Keratinocyte (primary cell): ENCODE measurements at regions not wholly inside any gene's neighbourhood (a gene's known extent, or its start where the extent isn't known, plus 50 kb on each side); places are given as distances from the start of the nearest gene placed in this dataset.
"Not testable (repeated sequence)": the region's sequence is repeated elsewhere in the genome, so short reads cannot be mapped to it uniquely, and the experiment has no call there.

Experiments used
- EZH2 ChIP-seq: IDR thresholded peaks from one replicate; pipeline ENCODE4 v1.6.1; 2012; ENCODE audit warnings: inconsistent platforms, mild to moderate bottlenecking, low read length, moderate library complexity
- TF ChIP-seq, protein P1 (sequence below), 3 experiments: IDR thresholded peaks in 1 of 3; conservative IDR thresholded peaks in 1 of 3; optimal IDR thresholded peaks in 1 of 3; 2 replicates in 2 of 3; 3 replicates in 1 of 3; pipeline versions ENCODE3 to v1.5.1; 2011; ENCODE audit warnings: low read length in 3 of 3, mild to moderate bottlenecking in 3 of 3, moderate library complexity in 2 of 3, control low read depth in 1 of 3, inconsistent platforms in 1 of 3; ENCODE audit not compliant: insufficient read depth in 2 of 3; ENCODE audit errors: extremely low read depth in 1 of 3

DNA sequence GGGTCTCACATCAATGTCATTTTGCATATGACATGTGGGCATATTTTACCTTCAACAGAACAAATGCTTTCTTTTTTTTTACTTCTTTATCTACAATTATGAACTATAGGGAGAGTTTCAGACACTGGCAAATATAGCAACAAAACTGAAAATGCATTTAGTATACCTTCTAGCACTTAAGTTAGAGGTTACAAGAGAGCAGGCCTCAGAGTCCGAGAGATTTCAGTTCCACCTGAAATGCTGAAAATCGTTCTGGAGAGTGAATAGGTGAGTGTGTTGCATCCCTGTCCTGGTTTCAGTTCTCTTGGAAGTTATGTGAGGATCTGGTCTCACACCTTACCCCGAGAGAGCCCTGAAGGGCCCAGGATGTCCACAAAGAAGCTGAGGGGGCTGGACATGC lies 337.8 kb upstream of the FRG1 start:
- TF ChIP-seq, protein P1, sequence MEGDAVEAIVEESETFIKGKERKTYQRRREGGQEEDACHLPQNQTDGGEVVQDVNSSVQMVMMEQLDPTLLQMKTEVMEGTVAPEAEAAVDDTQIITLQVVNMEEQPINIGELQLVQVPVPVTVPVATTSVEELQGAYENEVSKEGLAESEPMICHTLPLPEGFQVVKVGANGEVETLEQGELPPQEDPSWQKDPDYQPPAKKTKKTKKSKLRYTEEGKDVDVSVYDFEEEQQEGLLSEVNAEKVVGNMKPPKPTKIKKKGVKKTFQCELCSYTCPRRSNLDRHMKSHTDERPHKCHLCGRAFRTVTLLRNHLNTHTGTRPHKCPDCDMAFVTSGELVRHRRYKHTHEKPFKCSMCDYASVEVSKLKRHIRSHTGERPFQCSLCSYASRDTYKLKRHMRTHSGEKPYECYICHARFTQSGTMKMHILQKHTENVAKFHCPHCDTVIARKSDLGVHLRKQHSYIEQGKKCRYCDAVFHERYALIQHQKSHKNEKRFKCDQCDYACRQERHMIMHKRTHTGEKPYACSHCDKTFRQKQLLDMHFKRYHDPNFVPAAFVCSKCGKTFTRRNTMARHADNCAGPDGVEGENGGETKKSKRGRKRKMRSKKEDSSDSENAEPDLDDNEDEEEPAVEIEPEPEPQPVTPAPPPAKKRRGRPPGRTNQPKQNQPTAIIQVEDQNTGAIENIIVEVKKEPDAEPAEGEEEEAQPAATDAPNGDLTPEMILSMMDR (optimal IDR thresholded peaks at IDR 0.05 in 1 of 3, IDR thresholded peaks at IDR 0.05 in 1 of 3, conservative IDR thresholded peaks at IDR 0.05 in 1 of 3; ENCODE audit: extremely low read depth in 1 of 3, insufficient read depth in 2 of 3, low read length in 3 of 3) = not testable (repeated sequence)
- not testable (repeated sequence) for TF ChIP-seq EZH2
